Skeletal muscle cell (primary cell): ENCODE measurements at regions not wholly inside any gene's neighbourhood (a gene's known extent, or its start where the extent isn't known, plus 50 kb on each side); places are given as distances from the start of the nearest gene placed in this dataset.
"Not testable (repeated sequence)": the region's sequence is repeated elsewhere in the genome, so short reads cannot be mapped to it uniquely, and the experiment has no call there.

Experiments
- DNase-seq: peaks from one replicate; pipeline ENCODE4 v3.0.0-alpha.2; 2010; ENCODE audit warnings: low read depth
- H3K4me3 ChIP-seq: 2 replicates; pipeline ENCODE4 v1.5.1; 2011; ENCODE audit warnings: low read depth, mild to moderate bottlenecking, control low read depth, low read length, moderate library complexity

DNA sequence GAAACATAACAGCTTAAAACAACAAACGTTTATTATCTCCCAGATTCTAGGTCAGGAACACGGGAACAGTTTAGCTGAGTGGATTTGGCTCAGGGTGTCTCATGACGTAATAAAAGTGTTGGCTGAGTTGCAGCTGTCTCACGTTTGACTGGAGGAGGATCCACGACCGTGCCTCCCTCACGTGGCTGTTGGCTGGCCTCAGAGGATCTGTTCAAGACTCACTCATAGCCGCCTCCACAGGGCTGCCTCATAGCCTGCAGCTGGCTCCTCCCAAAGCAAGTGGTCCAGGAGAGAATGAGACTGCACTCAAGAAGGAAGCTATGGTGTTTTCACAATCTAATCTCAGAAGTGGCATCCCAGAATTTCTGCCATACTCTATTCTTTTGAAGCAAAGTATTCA is 167.1 kb downstream of the RPRM start:
- no peak for DNase-seq
- no peak overlapping the region for H3K4me3 ChIP-seq

DNA sequence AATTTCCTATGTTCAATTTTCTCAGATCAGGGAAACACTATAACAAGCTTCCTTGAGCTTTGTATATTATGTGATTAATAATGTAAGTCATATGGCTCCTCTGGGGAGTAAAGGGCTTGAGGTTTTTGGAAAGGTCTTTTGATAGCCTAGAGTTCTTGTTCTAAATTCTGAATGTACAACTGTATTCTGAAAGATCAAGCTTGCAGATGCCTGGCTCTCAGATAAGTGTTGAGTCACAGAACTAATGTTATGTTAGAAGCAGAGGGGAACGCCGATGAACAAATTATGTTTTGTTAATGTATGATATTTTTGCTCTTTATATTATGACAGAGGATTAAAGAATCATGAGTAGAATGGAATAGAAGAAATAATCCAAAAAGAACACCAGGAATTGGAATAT is 170.1 kb downstream of the RPRM start:
- H3K4me3 ChIP-seq: no peak overlapping the region
- DNase-seq: no peak

DNA sequence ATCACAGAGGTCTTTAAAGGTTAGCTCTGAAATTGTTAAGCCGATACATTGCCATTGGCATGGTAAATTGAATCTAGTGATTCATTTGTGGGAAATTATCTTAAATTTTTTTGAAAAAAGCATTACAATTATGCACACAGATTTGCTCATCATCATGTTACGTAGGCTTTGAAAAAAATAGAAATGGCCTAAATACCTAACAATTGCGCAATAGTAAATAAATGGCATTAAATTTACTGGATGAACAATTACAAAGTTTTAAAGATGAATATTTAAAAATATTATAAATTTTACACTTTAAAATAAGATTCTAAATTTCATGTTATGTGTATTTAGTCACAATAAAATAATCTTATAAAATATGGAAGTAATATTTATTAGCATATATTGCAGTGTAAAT is 171.3 kb downstream of the RPRM start:
- DNase-seq: no peak
- no peak overlapping the region for H3K4me3 ChIP-seq

DNA sequence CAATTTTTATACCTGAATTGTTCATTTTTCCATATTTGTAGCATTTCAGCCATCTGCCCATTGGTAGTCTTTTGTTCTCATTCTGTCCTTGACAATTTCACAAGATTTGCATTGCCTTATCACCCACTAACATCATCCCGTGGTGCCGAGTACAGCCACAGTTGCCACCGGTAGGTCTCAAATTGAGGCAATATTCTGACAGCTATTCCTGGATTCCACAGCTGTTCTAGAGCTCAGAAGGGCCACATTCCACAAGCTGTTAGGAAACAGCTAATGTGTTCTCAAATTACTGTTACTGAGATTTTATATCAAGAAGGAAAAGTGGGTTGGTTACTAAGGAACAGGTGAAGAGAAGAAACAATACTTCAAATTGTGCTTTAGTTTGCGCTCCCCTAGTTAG is 178.8 kb downstream of the RPRM start:
- H3K4me3 ChIP-seq: no peak overlapping the region
- no peak for DNase-seq

DNA sequence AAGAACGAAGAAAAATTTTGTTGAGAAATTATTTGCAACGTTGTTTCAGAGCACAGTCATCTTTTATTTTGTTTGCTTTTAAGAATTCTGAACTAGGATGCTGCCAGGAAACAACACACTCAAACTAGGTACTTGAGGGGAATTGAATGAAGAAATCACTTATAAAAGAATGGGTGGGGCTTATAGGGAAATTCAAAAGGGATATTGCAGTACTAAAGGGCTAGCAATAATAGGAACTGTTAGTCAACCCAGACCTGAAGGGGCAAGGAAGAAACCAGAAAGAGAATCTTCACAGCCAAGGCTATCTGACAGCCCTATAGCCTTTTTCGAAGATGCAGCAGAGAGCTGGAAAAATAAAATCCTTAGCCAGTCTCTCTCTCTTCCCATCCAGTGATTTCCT is 179.3 kb downstream of the RPRM start:
- DNase-seq: no peak
- H3K4me3 ChIP-seq: no peak overlapping the region

DNA sequence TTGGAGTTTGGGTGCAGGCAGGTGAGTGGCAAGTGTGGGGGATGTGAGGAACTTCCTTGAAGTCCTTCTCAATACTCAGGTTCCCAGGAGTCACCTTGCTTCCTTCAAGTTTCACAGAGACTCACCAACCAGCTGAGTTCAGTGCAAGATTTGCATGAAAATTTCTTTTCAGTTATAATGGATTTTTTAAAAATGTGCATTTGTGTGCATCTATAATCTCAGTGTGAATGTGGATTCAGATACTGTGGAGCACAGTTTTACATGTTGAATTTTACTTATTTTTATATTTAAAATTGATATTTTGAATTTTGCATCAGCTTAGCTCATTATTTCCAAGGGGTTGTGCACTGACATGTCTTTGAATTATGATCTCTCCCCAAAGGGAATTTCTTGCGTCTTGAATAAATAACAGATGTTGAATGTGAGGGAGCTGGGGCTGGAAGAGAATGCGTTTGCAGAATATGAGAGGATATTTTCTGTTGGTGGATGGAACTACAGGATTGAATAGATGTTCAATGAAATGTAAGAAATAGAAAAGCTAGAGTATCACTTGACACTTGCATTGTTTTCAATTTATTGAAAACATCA is 184.3 kb downstream of the RPRM start:
- H3K4me3 ChIP-seq: no peak overlapping the region
- no peak for DNase-seq

DNA sequence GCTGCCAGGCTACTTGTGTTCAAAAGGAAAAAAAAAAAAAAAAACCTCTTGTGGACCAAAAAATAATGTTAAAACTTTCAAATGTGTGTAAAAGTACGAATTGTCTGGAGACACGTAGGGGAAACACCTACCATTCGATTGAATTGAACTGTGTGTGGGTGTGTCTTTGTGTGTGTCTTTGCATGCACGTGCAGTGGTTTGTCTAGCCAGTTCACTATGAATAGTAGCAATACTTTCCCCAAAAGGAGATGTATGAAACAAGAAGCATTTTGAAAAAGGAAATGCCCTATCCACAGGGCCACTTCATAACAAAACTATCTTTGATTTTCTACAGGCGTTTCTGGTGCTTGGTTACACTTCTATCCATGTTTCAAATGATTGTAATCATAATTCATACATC is 186.8 kb downstream of the RPRM start:
- DNase-seq: no peak
- no peak overlapping the region for H3K4me3 ChIP-seq

DNA sequence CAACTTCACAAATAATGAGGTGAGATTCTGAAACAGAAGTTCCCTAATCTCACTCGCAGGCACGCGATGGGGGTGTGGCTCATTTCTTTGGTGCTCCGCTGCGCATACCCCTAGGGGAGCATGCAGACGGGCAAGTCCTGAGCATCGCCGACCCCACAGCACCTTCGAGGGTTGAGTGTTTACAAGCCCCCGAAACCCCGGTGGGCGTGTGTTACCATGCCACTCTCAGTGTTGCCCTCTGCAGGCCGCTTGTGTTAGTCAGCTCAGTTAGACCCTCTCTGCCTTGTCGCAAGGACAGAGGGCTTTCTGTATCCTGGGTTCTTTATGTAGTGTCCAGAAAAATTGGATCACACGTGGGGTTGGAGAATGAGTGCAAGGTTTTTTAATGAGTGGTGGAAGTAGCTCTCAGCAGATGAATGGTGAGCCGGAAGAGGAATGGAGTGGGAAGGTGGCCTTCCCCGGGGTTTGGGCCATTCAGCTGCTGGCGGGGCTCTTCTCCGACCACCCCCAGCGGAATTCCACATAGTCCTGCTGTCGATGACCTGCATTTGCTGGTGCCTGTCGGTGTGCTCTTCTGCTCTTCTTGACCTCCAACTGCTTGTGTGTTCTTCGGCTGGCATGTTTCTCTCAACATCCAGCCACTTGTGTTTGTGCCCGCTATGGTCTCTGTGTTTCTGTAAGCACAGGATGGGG is 191.3 kb downstream of the RPRM start:
- no peak for DNase-seq
- H3K4me3 ChIP-seq: no peak overlapping the region

DNA sequence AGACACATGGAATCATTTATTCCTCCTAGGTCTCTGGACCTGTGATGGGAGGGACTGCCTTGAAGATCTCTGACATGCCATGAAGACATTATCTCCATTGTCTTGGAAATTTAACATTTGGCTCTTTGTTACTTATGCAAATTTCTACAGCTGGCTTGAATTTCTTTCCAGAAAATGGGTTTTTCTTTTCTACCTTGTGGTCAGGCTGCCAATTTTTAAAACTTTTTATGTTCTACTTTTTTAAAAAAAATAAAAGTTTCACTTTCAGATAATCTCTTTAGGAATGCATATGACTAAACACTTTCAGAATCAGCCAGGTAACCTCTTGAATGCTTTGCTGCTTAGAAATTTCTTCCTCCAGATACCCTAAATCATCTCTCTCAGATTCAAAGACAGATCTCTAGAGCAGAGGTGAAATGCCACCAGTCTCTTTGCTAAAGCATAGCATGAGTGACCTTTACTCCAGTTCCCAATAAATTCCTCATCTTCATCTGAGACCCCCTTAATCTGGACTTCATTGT is 209.6 kb downstream of the RPRM start:
- no peak for DNase-seq
- no peak overlapping the region for H3K4me3 ChIP-seq

DNA sequence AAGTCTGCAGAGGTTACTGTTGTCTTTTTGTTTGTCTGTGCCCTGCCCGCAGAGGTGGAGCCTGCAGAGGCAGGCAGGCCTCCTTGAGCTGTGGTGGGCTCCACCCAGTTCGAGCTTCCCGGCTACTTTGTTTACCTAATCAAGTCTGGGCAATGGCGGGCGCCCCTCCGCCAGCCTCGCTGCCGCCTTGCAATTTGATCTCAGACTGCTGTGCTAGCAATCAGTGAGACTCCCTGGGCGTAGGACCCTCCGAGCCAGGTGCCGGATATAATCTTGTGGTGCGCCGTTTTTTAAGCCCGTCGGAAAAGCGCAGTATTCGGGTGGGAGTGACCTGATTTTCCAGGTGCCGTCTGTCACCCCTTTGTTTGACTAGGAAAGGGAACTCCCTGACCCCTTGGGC is 221.7 kb downstream of the RPRM start:
- not testable (repeated sequence) for DNase-seq, H3K4me3 ChIP-seq

DNA sequence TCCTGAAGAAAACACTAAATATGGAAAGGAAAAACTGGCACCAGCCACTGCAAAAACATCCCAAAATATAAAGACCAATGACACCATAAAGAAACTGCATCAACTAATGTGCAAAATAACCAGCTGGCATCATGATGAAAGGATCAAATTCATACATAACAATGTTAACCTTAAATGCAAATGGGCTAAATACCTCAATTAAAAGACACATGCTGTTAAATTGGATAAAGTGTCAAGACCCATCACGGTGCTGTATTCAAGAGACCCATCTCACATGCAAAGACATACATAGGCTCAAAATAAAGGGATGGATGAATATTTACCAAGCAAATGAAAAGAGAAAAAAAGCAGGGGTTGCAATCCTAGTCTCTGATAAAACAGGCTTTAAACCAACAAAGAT is 231.9 kb downstream of the RPRM start:
- not testable (repeated sequence) for H3K4me3 ChIP-seq, DNase-seq

DNA sequence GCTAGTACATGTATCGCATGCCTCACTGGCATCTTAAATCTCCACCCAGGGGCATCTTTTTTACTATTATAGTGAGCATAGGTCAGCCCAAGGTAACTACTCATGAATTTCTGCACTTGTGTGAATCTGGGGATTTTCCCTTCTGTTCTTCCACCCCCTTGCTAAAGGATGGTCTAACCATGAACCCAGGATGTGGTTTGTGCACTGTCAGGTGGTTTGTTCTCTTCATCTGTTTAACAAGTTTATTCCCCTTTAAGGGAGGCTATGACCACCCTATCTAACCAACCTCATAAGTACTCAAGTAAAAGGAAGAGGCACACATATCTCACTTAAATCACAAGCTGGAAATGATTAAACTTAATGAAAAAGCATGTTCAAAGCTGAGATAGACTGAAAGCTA is 243.0 kb downstream of the RPRM start:
- no peak overlapping the region for H3K4me3 ChIP-seq
- no peak for DNase-seq

DNA sequence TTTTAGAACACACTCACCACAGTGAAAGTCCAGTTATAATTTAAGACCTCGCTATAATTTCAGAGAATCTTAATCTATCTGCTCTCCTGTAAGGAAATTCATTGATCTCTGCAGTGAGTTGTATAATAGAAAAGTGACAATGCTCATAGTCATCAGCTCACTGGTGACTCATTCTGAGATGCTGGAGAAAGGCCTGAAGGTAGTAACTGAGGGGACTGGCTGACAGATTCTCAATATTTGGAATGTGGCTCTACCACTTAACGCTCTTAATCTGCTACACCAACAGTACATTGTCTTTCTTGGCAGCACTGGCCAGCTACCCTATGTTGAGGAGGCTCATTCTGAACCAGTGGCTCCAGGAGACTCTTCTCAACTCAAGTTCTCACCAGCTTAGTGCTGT is 246.1 kb downstream of the RPRM start:
- no peak overlapping the region for H3K4me3 ChIP-seq
- DNase-seq: no peak

DNA sequence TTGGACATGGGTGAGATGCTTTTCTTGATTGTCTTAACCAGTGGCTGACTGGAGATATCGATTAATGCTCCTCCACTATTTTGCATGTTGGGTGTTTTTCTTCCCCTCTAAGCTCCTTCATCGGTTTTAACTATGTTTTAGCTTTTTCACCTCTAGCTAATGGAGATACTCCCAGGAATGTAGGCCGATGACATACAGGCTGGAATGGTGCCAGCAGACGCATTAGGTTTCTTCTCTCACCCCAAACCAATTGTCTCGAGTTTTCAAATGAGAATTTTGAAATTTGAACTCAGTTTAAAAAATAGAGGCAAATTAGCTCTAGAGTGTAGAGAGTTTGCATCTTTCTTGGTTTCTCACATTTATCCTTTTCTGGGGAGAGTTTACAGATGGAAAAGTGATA is 247.6 kb downstream of the RPRM start:
- no peak for DNase-seq
- no peak overlapping the region for H3K4me3 ChIP-seq

DNA sequence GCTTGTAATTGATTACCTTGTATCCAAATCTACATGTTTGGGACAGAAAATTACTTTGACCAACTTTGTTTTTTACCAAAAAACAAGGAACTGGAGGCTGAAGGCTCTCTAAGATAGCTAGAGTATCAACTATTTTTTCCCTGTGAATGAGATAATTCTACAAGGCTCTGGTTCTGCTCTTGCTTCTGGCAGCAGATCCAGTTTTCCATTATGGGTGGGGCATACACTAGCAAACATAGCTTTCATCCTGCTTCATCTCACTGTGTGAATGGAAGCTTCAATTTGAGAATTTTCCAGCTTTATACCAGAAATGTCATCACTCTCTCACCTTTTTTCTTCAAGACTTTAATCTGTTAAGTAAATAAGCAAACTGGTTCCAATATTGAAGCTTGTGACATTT is 249.7 kb downstream of the RPRM start:
- no peak for DNase-seq
- no peak overlapping the region for H3K4me3 ChIP-seq

DNA sequence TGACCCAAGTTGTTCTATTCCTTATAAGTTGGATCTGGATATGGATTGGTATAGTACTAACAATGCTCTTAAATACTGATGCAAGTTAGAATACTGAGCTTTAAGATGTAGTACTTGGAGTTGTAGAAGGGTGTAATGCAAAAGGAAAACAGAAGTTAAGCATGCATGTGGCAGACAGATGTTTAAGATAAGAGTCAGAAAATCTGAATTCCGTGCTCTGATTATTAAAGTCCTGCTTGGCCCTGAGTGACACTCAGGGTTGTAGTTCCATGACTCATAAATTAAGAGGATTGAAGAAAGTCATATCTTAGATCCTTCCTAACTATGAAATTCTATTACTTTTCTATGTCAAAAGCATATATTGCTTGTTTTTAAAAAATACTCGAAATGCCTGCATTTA is 250.6 kb downstream of the RPRM start:
- no peak for DNase-seq
- no peak overlapping the region for H3K4me3 ChIP-seq

DNA sequence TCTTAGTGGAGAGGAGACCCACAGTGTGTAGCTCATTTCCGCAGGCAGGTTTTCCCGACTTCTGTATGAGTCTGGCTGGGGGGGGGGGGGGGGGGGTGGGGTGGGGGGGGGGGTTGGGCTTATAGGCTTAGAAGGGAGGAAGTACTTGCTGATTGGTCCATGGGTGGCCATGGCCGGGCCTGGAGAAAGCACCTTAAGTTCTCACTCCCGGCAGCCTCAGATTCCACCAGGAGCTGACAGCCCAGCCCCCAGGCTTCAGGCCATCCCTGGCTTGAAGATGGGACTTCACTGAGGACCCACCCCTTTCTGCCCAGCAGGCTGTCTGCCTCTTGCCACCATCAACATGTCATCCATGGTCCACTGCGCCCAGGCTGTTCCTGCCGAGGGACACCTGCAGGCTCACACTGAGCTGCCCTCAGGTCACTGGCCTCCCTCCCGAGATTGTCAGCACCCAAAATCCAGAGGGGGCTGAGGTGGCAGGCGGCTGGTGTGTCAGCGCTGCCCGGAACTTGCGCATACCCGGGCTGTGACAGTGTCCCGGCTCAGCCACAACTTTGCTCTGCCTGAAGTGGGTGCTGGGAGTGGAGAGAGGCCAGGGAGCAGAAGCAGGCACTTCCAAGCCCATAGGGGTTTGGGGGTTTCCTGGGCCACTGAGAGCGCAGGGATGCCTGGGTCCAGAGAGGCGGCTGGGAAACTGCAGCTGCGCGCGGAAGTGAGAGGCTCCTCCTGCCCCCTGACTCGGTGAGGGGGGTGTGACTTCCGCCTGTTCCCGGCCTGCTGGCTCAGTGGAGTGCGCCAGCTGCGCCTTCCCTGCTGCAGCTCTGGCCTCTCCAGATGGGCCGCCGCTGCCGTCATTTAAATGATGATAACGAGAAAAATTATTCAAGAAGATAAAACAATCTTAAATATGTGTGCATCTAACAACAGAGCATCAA is 256.1 kb downstream of the RPRM start:
- H3K4me3 ChIP-seq: no peak overlapping the region
- DNase-seq: no peak

DNA sequence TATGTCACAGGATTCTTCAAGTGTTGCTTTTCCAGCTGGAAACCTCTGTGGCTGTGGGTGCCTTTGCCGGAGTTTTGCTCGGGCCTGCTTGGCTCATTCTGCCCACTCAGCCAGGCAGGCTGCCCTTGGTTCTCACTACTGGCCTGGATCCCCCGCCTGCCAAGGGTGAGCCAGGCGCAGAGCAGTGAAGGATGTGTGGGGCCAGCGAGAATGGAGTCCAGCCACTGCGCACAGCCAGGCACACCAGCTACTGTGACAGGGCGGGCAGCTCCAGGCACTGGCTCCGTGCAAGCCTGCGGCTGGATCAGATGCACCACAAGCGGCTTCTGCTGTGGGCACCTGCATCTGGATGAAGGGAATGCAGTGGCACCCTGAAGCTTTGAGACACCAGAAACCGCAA is 257.1 kb downstream of the RPRM start:
- DNase-seq: no peak
- H3K4me3 ChIP-seq: no peak overlapping the region

DNA sequence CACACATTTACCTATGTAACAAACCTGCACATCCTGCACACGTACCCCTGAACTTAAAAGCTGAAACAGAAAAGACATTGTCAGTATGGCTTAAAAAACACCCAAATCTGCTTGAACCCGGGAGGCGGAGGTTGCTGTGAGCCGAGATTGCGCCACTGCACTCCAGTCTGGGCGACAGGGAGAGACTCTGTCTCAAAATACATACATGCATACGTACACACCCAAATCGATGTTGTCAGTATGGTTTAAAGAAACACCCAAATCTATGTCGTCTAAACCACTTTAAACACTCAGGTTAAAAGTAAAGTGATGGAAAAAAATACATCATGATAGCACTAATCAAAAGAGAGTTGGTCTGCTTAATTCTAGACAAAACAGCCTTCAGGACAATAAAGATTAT is 257.5 kb downstream of the RPRM start:
- H3K4me3 ChIP-seq: no peak overlapping the region
- no peak for DNase-seq

DNA sequence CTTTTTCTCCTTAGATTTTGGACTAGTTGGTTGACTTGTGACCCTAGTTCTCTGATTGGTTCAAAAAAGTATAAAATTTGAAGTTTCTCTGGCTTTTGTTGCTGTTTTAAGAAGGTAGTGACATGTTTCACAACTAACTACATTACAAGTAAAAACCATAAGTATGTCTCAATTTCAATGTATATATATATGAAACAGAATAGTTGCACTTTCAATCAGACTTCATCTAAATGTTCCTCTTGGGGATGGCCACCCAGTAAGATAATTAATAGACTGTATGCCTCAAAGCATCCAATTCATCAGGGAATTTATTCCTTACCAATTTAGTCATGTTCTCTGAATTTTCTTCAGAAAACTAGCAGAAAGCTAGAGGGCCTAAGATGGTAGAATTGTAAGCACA is 259.7 kb downstream of the RPRM start:
- H3K4me3 ChIP-seq: no peak overlapping the region
- DNase-seq: no peak
